ENCODE measurements at regions not wholly inside any gene's neighbourhood (a gene's known extent, or its start where the extent isn't known, plus 50 kb on each side); places are given as distances from the start of the nearest gene placed in this dataset.

- H3K4me1 ChIP-seq = no peaks in the 10 kb centered on the region
- no peak overlapping the region for H3K27ac ChIP-seq
Measured at GRCh38 chr6:6918216-6918983, 189.4 kb upstream of the RREB1 start.

GRCh38 chr6:6919173-6919572 lies 188.6 kb upstream of the RREB1 start:
- no peak overlapping the region for H3K4me3 ChIP-seq
- no peak for TF ChIP-seq POLR2A (IDR thresholded peaks at IDR 0.05)
- TF ChIP-seq, protein P1, sequence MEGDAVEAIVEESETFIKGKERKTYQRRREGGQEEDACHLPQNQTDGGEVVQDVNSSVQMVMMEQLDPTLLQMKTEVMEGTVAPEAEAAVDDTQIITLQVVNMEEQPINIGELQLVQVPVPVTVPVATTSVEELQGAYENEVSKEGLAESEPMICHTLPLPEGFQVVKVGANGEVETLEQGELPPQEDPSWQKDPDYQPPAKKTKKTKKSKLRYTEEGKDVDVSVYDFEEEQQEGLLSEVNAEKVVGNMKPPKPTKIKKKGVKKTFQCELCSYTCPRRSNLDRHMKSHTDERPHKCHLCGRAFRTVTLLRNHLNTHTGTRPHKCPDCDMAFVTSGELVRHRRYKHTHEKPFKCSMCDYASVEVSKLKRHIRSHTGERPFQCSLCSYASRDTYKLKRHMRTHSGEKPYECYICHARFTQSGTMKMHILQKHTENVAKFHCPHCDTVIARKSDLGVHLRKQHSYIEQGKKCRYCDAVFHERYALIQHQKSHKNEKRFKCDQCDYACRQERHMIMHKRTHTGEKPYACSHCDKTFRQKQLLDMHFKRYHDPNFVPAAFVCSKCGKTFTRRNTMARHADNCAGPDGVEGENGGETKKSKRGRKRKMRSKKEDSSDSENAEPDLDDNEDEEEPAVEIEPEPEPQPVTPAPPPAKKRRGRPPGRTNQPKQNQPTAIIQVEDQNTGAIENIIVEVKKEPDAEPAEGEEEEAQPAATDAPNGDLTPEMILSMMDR (IDR thresholded peaks at IDR 0.05) = no peak
- intact Hi-C loops (cut with DNase I; ENCODE audit: low total_unique reads) = no loop called here
- H3K27ac ChIP-seq = no peak overlapping the region
- no peaks in the 10 kb centered on the region for H3K27me3 ChIP-seq
- H3K36me3 ChIP-seq = no peaks in the 10 kb centered on the region
- H3K9me3 ChIP-seq = no peaks in the 10 kb centered on the region
- H3K4me1 ChIP-seq = no peaks in the 10 kb centered on the region
- DNase-seq = no peak

More at GRCh38 chr6:6918216-6918983, 189.4 kb upstream of the RREB1 start:
- intact Hi-C loops (cut with DNase I; ENCODE audit: low total_unique reads) = no loop called here
- no peak for TF ChIP-seq POLR2A (IDR thresholded peaks at IDR 0.05)
- TF ChIP-seq, protein P1 (IDR thresholded peaks at IDR 0.05) = no peak
- Histone ChIP-seq H3K27me3 (no peaks in the 10 kb centered on the region), H3K9me3 (no peaks in the 10 kb centered on the region), H3K36me3 (no peaks in the 10 kb centered on the region), H3K4me3 (no peak overlapping the region)
- DNase-seq = no peak

DNA sequence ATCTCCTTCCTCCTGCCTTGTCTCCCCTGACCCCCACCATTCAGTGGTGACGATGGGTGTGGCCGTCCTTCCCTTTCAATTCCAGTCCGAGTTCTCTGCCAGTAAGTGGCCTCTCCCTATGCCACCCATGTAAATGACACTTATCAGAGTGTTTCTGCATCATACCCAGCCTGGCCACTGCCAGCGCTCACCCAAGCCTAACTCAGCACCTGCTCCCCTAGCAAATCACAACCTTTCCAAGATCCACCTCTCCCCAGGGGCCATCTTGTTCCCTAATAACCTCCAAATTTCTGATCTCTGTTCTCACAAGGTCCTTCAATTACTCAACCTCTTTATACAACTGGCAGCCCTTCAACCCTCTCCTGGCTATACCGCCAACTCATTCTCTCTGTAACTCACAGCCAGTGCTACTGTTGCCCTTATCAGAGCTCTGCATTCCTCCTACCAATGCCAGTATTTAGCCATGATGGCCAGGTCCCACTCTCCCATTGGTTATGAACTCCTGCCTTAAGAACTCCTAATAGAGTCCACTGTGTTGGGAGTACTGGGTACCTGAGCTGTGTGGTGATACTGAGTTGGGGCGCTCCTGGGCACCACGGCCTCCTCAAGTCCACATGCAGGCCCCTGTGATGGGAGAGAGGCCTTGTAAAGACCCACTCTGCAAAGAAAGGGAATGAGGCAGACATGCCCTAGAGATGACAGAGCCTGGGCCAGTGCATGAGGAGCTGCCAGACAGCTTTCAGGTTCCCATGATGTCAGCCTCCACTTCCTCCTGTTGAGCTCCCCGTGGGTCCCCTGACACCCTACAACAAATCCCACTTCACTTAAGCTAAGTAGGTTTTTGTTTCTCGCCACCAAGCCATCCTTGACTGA lies 187.4 kb upstream of the RREB1 start:
- no peaks in the 10 kb centered on the region for H3K27me3 ChIP-seq
- no peak overlapping the region for H3K27ac ChIP-seq
- no peaks in the 10 kb centered on the region for H3K4me1 ChIP-seq
- no peak overlapping the region for H3K4me3 ChIP-seq
- TF ChIP-seq, protein P1 (IDR thresholded peaks at IDR 0.05) = no peak
- TF ChIP-seq POLR2A (IDR thresholded peaks at IDR 0.05) = no peak
- no peaks in the 10 kb centered on the region for H3K9me3 ChIP-seq
- no peak for DNase-seq
- intact Hi-C loops (cut with DNase I; ENCODE audit: low total_unique reads) = no loop called here
- no peaks in the 10 kb centered on the region for H3K36me3 ChIP-seq

DNA sequence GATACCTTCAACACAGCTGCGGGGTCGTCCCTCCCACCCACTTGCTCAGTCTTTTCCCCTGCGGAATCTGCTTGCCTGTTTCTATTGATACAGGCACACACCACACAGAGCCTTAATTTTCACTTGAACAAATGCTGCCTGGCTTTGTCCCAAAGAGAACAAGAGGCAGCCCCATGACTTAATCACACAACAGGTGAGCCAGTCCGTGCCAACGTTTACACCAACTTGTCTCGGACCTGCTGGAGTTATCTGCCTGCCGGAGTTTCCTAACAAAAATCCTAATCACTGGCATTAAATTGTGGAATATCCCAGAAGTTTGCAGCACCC lies 186.8 kb upstream of the RREB1 start:
- no peaks in the 10 kb centered on the region for H3K4me1 ChIP-seq
- no peak for DNase-seq
- intact Hi-C loops (cut with DNase I; ENCODE audit: low total_unique reads) = no loop called here
- H3K36me3 ChIP-seq = no peaks in the 10 kb centered on the region
- no peak for TF ChIP-seq POLR2A (IDR thresholded peaks at IDR 0.05)
- TF ChIP-seq, protein P1 (IDR thresholded peaks at IDR 0.05) = no peak
- H3K27me3 ChIP-seq = no peaks in the 10 kb centered on the region
- H3K9me3 ChIP-seq = no peaks in the 10 kb centered on the region
- no peak overlapping the region for H3K4me3 ChIP-seq
- no peak overlapping the region for H3K27ac ChIP-seq

DNA sequence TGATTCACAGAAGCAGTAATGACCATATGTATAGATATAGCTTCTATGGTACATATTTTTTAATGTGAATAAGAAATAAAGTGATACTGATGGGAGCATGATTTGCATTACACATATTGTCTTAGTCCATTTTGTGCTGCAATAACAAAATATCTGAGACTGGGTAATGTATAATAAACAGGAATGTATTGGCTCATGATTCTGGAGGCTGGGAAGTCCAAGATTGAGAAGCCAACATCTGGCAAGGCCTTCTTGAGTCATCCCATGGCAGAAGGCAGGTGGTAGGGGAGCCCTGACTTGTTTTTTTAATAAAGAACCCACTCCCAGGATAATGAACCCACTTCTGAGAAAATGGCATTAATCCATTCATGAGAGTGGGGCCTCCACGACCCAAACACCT lies 185.6 kb upstream of the RREB1 start:
- no peaks in the 10 kb centered on the region for H3K9me3 ChIP-seq
- intact Hi-C loops (cut with DNase I; ENCODE audit: low total_unique reads) = no loop called here
- no peaks in the 10 kb centered on the region for H3K36me3 ChIP-seq
- H3K27ac ChIP-seq = no peak overlapping the region
- TF ChIP-seq, protein P1 (IDR thresholded peaks at IDR 0.05) = no peak
- TF ChIP-seq POLR2A (IDR thresholded peaks at IDR 0.05) = no peak
- H3K4me3 ChIP-seq = no peak overlapping the region
- no peak for DNase-seq
- no peaks in the 10 kb centered on the region for H3K27me3 ChIP-seq
- no peaks in the 10 kb centered on the region for H3K4me1 ChIP-seq

Data from uterus (tissue), 3 donors.